ENCODE measurements at regions not wholly inside any gene's neighbourhood (a gene's known extent, or its start where the extent isn't known, plus 50 kb on each side); places are given as distances from the start of the nearest gene placed in this dataset.

DNA sequence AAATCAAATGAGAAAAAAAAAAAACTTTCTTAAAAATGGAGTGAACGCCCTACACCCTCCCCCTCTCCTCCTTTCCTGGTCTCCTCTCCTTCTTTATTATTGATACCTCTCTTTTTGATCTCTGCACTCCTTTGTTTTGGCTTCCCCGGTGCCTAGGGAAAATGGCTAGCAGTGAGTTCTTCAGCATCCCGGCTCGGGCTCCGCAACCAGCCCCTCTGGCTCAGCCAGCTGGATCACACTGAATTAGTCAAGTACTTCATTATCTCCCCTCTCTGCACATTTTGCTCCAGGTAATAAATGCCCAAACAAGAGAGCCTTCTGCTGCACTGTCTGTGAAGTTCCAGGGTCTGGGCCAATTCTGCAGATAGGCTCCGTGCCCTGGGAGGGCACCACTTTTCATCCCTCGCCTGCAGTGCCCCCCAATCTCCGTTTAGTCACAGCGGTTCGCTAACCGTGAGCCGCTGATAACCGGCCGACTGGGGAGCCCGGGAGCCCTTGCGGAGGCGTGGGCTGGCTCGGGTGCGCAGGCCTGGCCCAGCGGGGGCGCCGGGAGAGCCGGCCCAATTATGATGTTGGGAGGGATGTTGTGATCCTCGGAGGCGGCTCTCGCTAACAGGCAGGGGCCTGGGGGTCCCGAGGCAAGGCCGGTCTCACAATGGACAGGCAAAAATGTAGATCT lies 301.9 kb downstream of the TFAP2A start:
- peak overlapping the region in 1 of 2 experiments; percentile 69; a peak in 2 of 5 replicates for H3K4me3 Mint-ChIP-seq
- Histone ChIP-seq H3K9me3 (ENCODE audit: control insufficient read depth, low read depth, low read length) (no peaks in the 10 kb centered on the region), H3K79me2 (ENCODE audit: insufficient read depth, low read length) (no peaks in the 10 kb centered on the region), H2BK120ac (ENCODE audit: low read depth, low read length, poor library complexity, severe bottlenecking) (no peak overlapping the region), H2BK5ac (ENCODE audit: insufficient read length, low read length) (no peak overlapping the region), H3K14ac (ENCODE audit: insufficient read depth, low read length) (no peak overlapping the region), H4K20me1 (ENCODE audit: control insufficient read depth, insufficient read depth, insufficient read length) (no peaks in the 10 kb centered on the region), H3T11ph (ENCODE audit: low read length) (no peak overlapping the region), H2AK5ac (ENCODE audit: insufficient read length, low read length) (no peak overlapping the region), H3K4ac (ENCODE audit: low read depth, low read length) (no peak overlapping the region), H3K27ac (ENCODE audit: insufficient read length, low read depth, low read length) (no peak overlapping the region), H2AFZ (ENCODE audit: low read length) (no peak overlapping the region), H3K27me3 (ENCODE audit: insufficient read depth, low read length) (no peaks in the 10 kb centered on the region), H2BK12ac (ENCODE audit: insufficient read length, low read depth, low read length) (no peak overlapping the region), H3K18ac (ENCODE audit: insufficient read length, low read depth, low read length) (no peak overlapping the region), H4K8ac (replicated peaks; ENCODE audit: insufficient read length, low read depth, low read length) (no peak overlapping the region), H2BK15ac (ENCODE audit: low read depth, low read length) (no peak overlapping the region), H3K4me1 (ENCODE audit: insufficient read depth, low read length) (no peaks in the 10 kb centered on the region), H3K9ac (ENCODE audit: extremely low read depth, insufficient read length, low read length) (no peak overlapping the region), H2BK20ac (ENCODE audit: low read depth, low read length, poor library complexity, severe bottlenecking) (no peak overlapping the region), H3K23ac (ENCODE audit: insufficient read length, low read depth, low read length) (no peak overlapping the region), H4K5ac (ENCODE audit: insufficient read length, low read depth, low read length) (no peak overlapping the region), H3K56ac (ENCODE audit: insufficient read length, low read depth, low read length) (no peak overlapping the region), H4K91ac (ENCODE audit: insufficient read length, low read depth, low read length) (no peak overlapping the region), H3K4me2 (ENCODE audit: insufficient read depth, insufficient read length, low read length) (peak overlapping the region; percentile 61), H3K79me1 (ENCODE audit: insufficient read depth, low read depth, low read length, poor library complexity, severe bottlenecking) (no peaks in the 10 kb centered on the region), H3K23me2 (ENCODE audit: insufficient read length, low read depth, low read length, poor library complexity, severe bottlenecking) (no peaks in the 10 kb centered on the region)
- H3K9me3 Mint-ChIP-seq, result no peaks in the 10 kb centered on the region
- peaks cover 7% of the 10 kb centered on the region for H3K27me3 Mint-ChIP-seq (ENCODE audit: low read depth)
- TF ChIP-seq, protein P1, sequence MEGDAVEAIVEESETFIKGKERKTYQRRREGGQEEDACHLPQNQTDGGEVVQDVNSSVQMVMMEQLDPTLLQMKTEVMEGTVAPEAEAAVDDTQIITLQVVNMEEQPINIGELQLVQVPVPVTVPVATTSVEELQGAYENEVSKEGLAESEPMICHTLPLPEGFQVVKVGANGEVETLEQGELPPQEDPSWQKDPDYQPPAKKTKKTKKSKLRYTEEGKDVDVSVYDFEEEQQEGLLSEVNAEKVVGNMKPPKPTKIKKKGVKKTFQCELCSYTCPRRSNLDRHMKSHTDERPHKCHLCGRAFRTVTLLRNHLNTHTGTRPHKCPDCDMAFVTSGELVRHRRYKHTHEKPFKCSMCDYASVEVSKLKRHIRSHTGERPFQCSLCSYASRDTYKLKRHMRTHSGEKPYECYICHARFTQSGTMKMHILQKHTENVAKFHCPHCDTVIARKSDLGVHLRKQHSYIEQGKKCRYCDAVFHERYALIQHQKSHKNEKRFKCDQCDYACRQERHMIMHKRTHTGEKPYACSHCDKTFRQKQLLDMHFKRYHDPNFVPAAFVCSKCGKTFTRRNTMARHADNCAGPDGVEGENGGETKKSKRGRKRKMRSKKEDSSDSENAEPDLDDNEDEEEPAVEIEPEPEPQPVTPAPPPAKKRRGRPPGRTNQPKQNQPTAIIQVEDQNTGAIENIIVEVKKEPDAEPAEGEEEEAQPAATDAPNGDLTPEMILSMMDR (conservative IDR thresholded peaks at IDR 0.05), result no peak
- H3K27ac Mint-ChIP-seq, result no peak overlapping the region
- DNase-seq, result peak; percentile 61
- H3K36me3 Mint-ChIP-seq (ENCODE audit: insufficient read depth in 1 of 3, low read depth in 3 of 3), result no peaks in the 10 kb centered on the region
- peaks cover 11 to 16% of the 10 kb centered on the region in 2 experiments for H3K4me1 Mint-ChIP-seq
- no CpG with 5 or more reads among the region's 28 CpGs for WGBS (ENCODE audit: extremely low coverage, insufficient read length, low lambda C conversion rate)

All from H9 (cell line).